OCI-LY3 (cell line): ENCODE measurements at regions not wholly inside any gene's neighbourhood (a gene's known extent, or its start where the extent isn't known, plus 50 kb on each side); places are given as distances from the start of the nearest gene placed in this dataset.

Experiments used
- EZH2phosphoT487 ChIP-seq: fragments of 200-600 bp; shearing (Covaris generic); IDR thresholded peaks from 2 replicates; pipeline ENCODE4 v1.6.1; 2018; ENCODE audit warnings: antibody characterized with exemption, mixed run types, low read depth
- TF ChIP-seq, protein P1 (sequence below): fragments of 200-600, 300-600 bp; sonication (generic); IDR thresholded peaks from 2 replicates; pipeline ENCODE4 v1.5.1; 2014; ENCODE audit warnings: antibody characterized with exemption, low read length, low read depth

DNA sequence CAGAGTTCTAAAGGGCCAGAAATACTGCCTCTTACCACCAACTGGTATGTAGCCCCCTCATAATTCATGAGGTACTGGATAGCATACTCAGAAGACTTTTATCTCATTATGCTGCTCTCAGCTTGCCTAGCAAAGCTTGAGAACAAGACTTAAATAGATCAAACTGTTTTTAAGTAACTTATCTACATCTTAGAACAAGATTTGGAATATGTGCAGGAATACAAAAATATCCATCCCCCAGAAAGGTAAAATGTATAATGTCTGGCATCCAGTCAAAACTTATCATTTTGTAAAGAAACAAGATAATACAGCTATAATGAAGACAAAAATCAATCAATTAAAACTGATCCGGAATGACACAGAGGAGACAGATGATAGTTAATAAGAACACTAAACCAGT, 400.4 kb upstream of the TGFBR2 start:
- TF ChIP-seq EZH2phosphoT487, result no peak
- TF ChIP-seq, protein P1, sequence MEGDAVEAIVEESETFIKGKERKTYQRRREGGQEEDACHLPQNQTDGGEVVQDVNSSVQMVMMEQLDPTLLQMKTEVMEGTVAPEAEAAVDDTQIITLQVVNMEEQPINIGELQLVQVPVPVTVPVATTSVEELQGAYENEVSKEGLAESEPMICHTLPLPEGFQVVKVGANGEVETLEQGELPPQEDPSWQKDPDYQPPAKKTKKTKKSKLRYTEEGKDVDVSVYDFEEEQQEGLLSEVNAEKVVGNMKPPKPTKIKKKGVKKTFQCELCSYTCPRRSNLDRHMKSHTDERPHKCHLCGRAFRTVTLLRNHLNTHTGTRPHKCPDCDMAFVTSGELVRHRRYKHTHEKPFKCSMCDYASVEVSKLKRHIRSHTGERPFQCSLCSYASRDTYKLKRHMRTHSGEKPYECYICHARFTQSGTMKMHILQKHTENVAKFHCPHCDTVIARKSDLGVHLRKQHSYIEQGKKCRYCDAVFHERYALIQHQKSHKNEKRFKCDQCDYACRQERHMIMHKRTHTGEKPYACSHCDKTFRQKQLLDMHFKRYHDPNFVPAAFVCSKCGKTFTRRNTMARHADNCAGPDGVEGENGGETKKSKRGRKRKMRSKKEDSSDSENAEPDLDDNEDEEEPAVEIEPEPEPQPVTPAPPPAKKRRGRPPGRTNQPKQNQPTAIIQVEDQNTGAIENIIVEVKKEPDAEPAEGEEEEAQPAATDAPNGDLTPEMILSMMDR, result no peak
